Uterus (tissue), 3 donors: ENCODE measurements at regions not wholly inside any gene's neighbourhood (a gene's known extent, or its start where the extent isn't known, plus 50 kb on each side); places are given as distances from the start of the nearest gene placed in this dataset.

Experiments
- DNase-seq, 2 donors: peaks; one replicate each; pipeline ENCODE4 v3.0.0-alpha.2; 2019 to 2020
- H3K27ac ChIP-seq, 2 donors: fragments of 200-600 bp; sonication (generic); 1 replicate in 1 of 2; 2 replicates in 1 of 2; pipeline ENCODE4 v1.5.1; 2016 to 2018
- H3K27me3 ChIP-seq, 2 donors: fragments of 200-600 bp; sonication (generic); one replicate each; pipeline ENCODE4 v1.5.1; 2018 to 2019; ENCODE audit warnings: control low read depth in 1 of 2
- H3K36me3 ChIP-seq, 2 donors: fragments of 200-600 bp; sonication (generic); one replicate each; pipeline ENCODE4 v1.5.1; 2019; ENCODE audit warnings: control low read depth in 1 of 2
- H3K4me1 ChIP-seq, 2 donors: fragments of 200-600 bp; sonication (generic); one replicate each; pipeline ENCODE4 v1.5.1; 2018 to 2019; ENCODE audit warnings: control low read depth in 1 of 2
- H3K4me3 ChIP-seq, 2 donors: fragments of 200-600 bp; sonication (generic); 1 replicate in 1 of 2; 2 replicates in 1 of 2; pipeline ENCODE4 v1.5.1; 2018 to 2019; ENCODE audit warnings: mild to moderate bottlenecking in 1 of 2
- H3K9me3 ChIP-seq, 2 donors: fragments of 200-600 bp; sonication (generic); one replicate each; pipeline ENCODE4 v1.5.1; 2019; ENCODE audit warnings: control low read depth in 1 of 2
- CTCF ChIP-seq, 4 experiments: fragments of 200-600 bp in 2 of 4; fragments of 450-650 bp in 2 of 4; sonication (generic) in 2 of 4; IDR thresholded peaks; one replicate each; pipeline ENCODE4 v1.5.1; 2016 to 2019; ENCODE audit warnings: antibody characterized with exemption in 4 of 4, mild to moderate bottlenecking in 2 of 4, moderate library complexity in 1 of 4
- POLR2A ChIP-seq, 2 donors: fragments of 450-650 bp; IDR thresholded peaks; one replicate each; pipeline ENCODE4 v1.6.1; 2016; ENCODE audit warnings: antibody characterized with exemption in 2 of 2, mild to moderate bottlenecking in 1 of 2, moderate library complexity in 1 of 2
- intact Hi-C: fragments of 100-400 bp; cut with DNase I; formaldehyde crosslinking; loops from one replicate; pipeline ENCODE4 v1.15.1; 2023; ENCODE audit warnings: low total_unique reads
- donor health status: DM: yes; HTN: yes; CAD: no.

- TF ChIP-seq CTCF (IDR thresholded peaks at IDR 0.05): no peak
- TF ChIP-seq POLR2A (IDR thresholded peaks at IDR 0.05): no peak
- Histone ChIP-seq H3K9me3 (no peaks in the 10 kb centered on the region), H3K36me3 (no peaks in the 10 kb centered on the region), H3K4me3 (no peak overlapping the region), H3K4me1 (no peaks in the 10 kb centered on the region), H3K27ac (no peak overlapping the region), H3K27me3 (no peaks in the 10 kb centered on the region)
- intact Hi-C loops: no loop called here
- DNase-seq: no peak
These were observed 1812.9 kb upstream of the TENM3 start for GRCh38 chr4:180430283-180430682.

- H3K4me3 ChIP-seq: no peak overlapping the region
- TF ChIP-seq POLR2A (IDR thresholded peaks at IDR 0.05): no peak
- TF ChIP-seq CTCF (IDR thresholded peaks at IDR 0.05): no peak
- intact Hi-C loops: no loop called here
These were observed 1808.9 kb upstream of the TENM3 start for GRCh38 chr4:180434131-180434895.

GRCh38 chr4:180436361-180436760 lies 1806.8 kb upstream of the TENM3 start:
- no peaks in the 10 kb centered on the region for H3K9me3 ChIP-seq
- no peak overlapping the region for H3K4me3 ChIP-seq
- intact Hi-C loops: no loop called here
- TF ChIP-seq CTCF (IDR thresholded peaks at IDR 0.05) (no peak), POLR2A (IDR thresholded peaks at IDR 0.05) (no peak)
- no peak overlapping the region for H3K27ac ChIP-seq
- H3K27me3 ChIP-seq: no peaks in the 10 kb centered on the region
- H3K36me3 ChIP-seq: no peaks in the 10 kb centered on the region
- H3K4me1 ChIP-seq: no peaks in the 10 kb centered on the region
- no peak for DNase-seq

More at GRCh38 chr4:180434131-180434895, 1808.9 kb upstream of the TENM3 start:
- H3K27ac ChIP-seq: no peak overlapping the region
- H3K36me3 ChIP-seq: no peaks in the 10 kb centered on the region
- no peaks in the 10 kb centered on the region for H3K27me3 ChIP-seq
- no peak for DNase-seq
- no peaks in the 10 kb centered on the region for H3K4me1 ChIP-seq
- no peaks in the 10 kb centered on the region for H3K9me3 ChIP-seq

GRCh38 chr4:180437601-180438000 lies 1805.6 kb upstream of the TENM3 start:
- H3K36me3 ChIP-seq: no peaks in the 10 kb centered on the region
- no peaks in the 10 kb centered on the region for H3K27me3 ChIP-seq
- no peak overlapping the region for H3K27ac ChIP-seq
- TF ChIP-seq CTCF (IDR thresholded peaks at IDR 0.05): no peak
- no peak for TF ChIP-seq POLR2A (IDR thresholded peaks at IDR 0.05)
- intact Hi-C loops: no loop called here
- H3K4me1 ChIP-seq: no peaks in the 10 kb centered on the region
- no peaks in the 10 kb centered on the region for H3K9me3 ChIP-seq
- no peak overlapping the region for H3K4me3 ChIP-seq
- DNase-seq: no peak

- Histone ChIP-seq H3K4me3 (no peak overlapping the region), H3K36me3 (no peaks in the 10 kb centered on the region), H3K9me3 (no peaks in the 10 kb centered on the region), H3K27ac (no peak overlapping the region), H3K27me3 (no peaks in the 10 kb centered on the region), H3K4me1 (no peaks in the 10 kb centered on the region)
- intact Hi-C loops: no loop called here
- no peak for TF ChIP-seq CTCF (IDR thresholded peaks at IDR 0.05)
- no peak for DNase-seq
These were observed 1794.9 kb upstream of the TENM3 start for GRCh38 chr4:180448306-180448705.
